Suprapubic skin (tissue), 4 donors: ENCODE measurements at regions not wholly inside any gene's neighbourhood (a gene's known extent, or its start where the extent isn't known, plus 50 kb on each side); places are given as distances from the start of the nearest gene placed in this dataset.

Experiments
- EP300 ChIP-seq: sonication (generic); formaldehyde crosslinking; IDR thresholded peaks from one replicate; pipeline ENCODE4 v1.6.1; 2017; ENCODE audit warnings: antibody characterized with exemption
- POLR2AphosphoS5 ChIP-seq, 3 donors: sonication (generic); formaldehyde crosslinking; IDR thresholded peaks; one replicate each; pipeline ENCODE4 v1.6.1; 2017; ENCODE audit warnings: antibody characterized with exemption in 3 of 3

- TF ChIP-seq EP300 (no peak), POLR2AphosphoS5 (IDR thresholded peaks at IDR 0.05) (no peak)
Measured at GRCh38 chr5:110290542-110290941, 435.9 kb downstream of the TMEM232 start.
